Fibroblast of lung (primary cell): ENCODE measurements at regions not wholly inside any gene's neighbourhood (a gene's known extent, or its start where the extent isn't known, plus 50 kb on each side); places are given as distances from the start of the nearest gene placed in this dataset.

ENCODE experiments used
- DNase-seq, 2 donors: peaks; one replicate each; pipeline versions ENCODE4 v3.0.0 to v3.0.0-alpha.2; 2010; ENCODE audit warnings: low read depth in 2 of 2
- H2AFZ ChIP-seq: 2 replicates; pipeline ENCODE4 v1.5.1; 2012; ENCODE audit warnings: low read length, control low read depth, inconsistent platforms
- H3K27ac ChIP-seq: 2 replicates; pipeline ENCODE4 v1.5.1; 2011; ENCODE audit warnings: low read length, control low read depth; ENCODE audit not compliant: insufficient read depth
- H3K27me3 ChIP-seq: 2 replicates; pipeline ENCODE4 v1.5.1; 2011; ENCODE audit warnings: mild to moderate bottlenecking, low read length; ENCODE audit not compliant: control insufficient read depth, insufficient read depth
- H3K36me3 ChIP-seq: 2 replicates; pipeline ENCODE4 v1.5.1; 2011; ENCODE audit warnings: low read length; ENCODE audit not compliant: control insufficient read depth, insufficient read depth
- H3K4me1 ChIP-seq: 2 replicates; pipeline ENCODE4 v1.5.1; 2011; ENCODE audit warnings: low read length; ENCODE audit not compliant: control insufficient read depth, insufficient read depth; ENCODE audit errors: extremely low read depth
- H3K4me2 ChIP-seq: 2 replicates; pipeline ENCODE4 v1.5.1; 2011; ENCODE audit warnings: low read length, control low read depth; ENCODE audit not compliant: insufficient read depth; ENCODE audit errors: extremely low read depth
- H3K4me3 ChIP-seq, 4 experiments: fragments of 200-600 bp in 1 of 4; sonication (generic) in 1 of 4; replicated peaks in 1 of 4; 2 replicates each; pipeline ENCODE4 v1.5.1; 2011 to 2016; ENCODE audit warnings: low read length in 4 of 4, low read depth in 3 of 4, mild to moderate bottlenecking in 3 of 4, control low read depth in 2 of 4, inconsistent platforms in 1 of 4, mixed read lengths in 1 of 4; ENCODE audit not compliant: insufficient read depth in 1 of 4; ENCODE audit errors: control extremely low read depth in 1 of 4
- H3K79me2 ChIP-seq: 2 replicates; pipeline ENCODE4 v1.5.1; 2012; ENCODE audit warnings: mild to moderate bottlenecking, low read length, inconsistent platforms; ENCODE audit not compliant: control insufficient read depth, insufficient read depth
- H3K9ac ChIP-seq: 2 replicates; pipeline ENCODE4 v1.5.1; 2011; ENCODE audit warnings: mild to moderate bottlenecking, low read length, control low read depth; ENCODE audit not compliant: insufficient read depth
- H3K9me3 ChIP-seq: 2 replicates; pipeline ENCODE4 v1.5.1; 2012; ENCODE audit warnings: low read depth, low read length; ENCODE audit not compliant: control insufficient read depth, insufficient read depth
- H4K20me1 ChIP-seq: 2 replicates; pipeline ENCODE4 v1.5.1; 2011; ENCODE audit warnings: low read length; ENCODE audit not compliant: control insufficient read depth, insufficient read depth; ENCODE audit errors: extremely low read depth
- CTCF ChIP-seq, 2 donors: IDR thresholded peaks in 1 of 2; conservative IDR thresholded peaks in 1 of 2; 1 replicate in 1 of 2; 2 replicates in 1 of 2; pipeline ENCODE4 v1.5.1; 2011 to 2012; ENCODE audit warnings: low read length in 2 of 2, control low read depth in 1 of 2, inconsistent platforms in 1 of 2, low read depth in 1 of 2, mild to moderate bottlenecking in 1 of 2
- EZH2 ChIP-seq: IDR thresholded peaks from 2 replicates; pipeline ENCODE4 v1.5.1; 2012; ENCODE audit warnings: low read length, control low read depth, mild to moderate bottlenecking; ENCODE audit errors: missing control alignments

DNA sequence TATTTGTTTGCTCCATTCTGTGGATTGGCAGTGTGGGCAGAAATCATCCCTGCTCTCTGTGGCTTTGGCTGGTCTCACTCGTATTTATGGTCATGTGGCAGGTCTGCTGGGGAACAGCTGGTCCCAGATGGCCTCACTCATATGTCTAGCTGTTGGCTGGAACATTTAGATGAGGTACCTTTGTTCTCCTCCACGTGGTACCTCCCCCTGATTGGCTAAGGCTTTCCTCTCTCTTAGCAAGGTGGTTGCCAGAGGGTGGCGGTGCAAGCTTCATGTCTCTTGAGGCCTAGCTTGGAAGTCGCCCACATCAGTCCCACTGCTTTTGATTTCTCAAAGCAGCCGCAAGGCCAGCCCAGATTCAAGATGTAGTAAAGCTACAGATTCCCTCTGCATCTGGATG is 348.5 kb upstream of the BTBD3 start:
- Histone ChIP-seq H3K9me3 (no peaks in the 10 kb centered on the region), H4K20me1 (no peaks in the 10 kb centered on the region), H3K4me1 (no peaks in the 10 kb centered on the region), H3K79me2 (no peaks in the 10 kb centered on the region), H3K27me3 (no peaks in the 10 kb centered on the region), H3K4me3 (no peak overlapping the region), H3K36me3 (no peaks in the 10 kb centered on the region), H3K4me2 (no peak overlapping the region), H2AFZ (no peak overlapping the region), H3K27ac (no peak overlapping the region), H3K9ac (no peak overlapping the region)
- DNase-seq, result no peak
- no peak for TF ChIP-seq CTCF (conservative IDR thresholded peaks at IDR 0.05 in 1 of 2, IDR thresholded peaks at IDR 0.05 in 1 of 2; ENCODE audit: low read depth in 1 of 2, low read length in 2 of 2)
- TF ChIP-seq EZH2, result no peak

GRCh38 chr20:11573507-11573906 is 344.2 kb upstream of the BTBD3 start:
- H3K27ac ChIP-seq, result no peak overlapping the region
- H3K36me3 ChIP-seq, result no peaks in the 10 kb centered on the region
- TF ChIP-seq EZH2 (no peak), CTCF (conservative IDR thresholded peaks at IDR 0.05 in 1 of 2, IDR thresholded peaks at IDR 0.05 in 1 of 2; ENCODE audit: low read depth in 1 of 2, low read length in 2 of 2) (no peak)
- no peaks in the 10 kb centered on the region for H3K27me3 ChIP-seq
- no peaks in the 10 kb centered on the region for H3K9me3 ChIP-seq
- H3K79me2 ChIP-seq, result no peaks in the 10 kb centered on the region
- H3K4me3 ChIP-seq, result no peak overlapping the region
- H4K20me1 ChIP-seq, result no peaks in the 10 kb centered on the region
- H3K9ac ChIP-seq, result no peak overlapping the region
- H2AFZ ChIP-seq, result no peak overlapping the region
- no peak for DNase-seq
- no peaks in the 10 kb centered on the region for H3K4me1 ChIP-seq
- no peak overlapping the region for H3K4me2 ChIP-seq

GRCh38 chr20:11581271-11581670 is 336.4 kb upstream of the BTBD3 start:
- no peaks in the 10 kb centered on the region for H4K20me1 ChIP-seq
- no peak overlapping the region for H3K9ac ChIP-seq
- H3K27ac ChIP-seq, result no peak overlapping the region
- no peaks in the 10 kb centered on the region for H3K36me3 ChIP-seq
- no peak overlapping the region for H3K4me3 ChIP-seq
- TF ChIP-seq EZH2 (no peak), CTCF (conservative IDR thresholded peaks at IDR 0.05 in 1 of 2, IDR thresholded peaks at IDR 0.05 in 1 of 2; ENCODE audit: low read depth in 1 of 2, low read length in 2 of 2) (no peak)
- no peaks in the 10 kb centered on the region for H3K9me3 ChIP-seq
- no peaks in the 10 kb centered on the region for H3K4me1 ChIP-seq
- no peak overlapping the region for H3K4me2 ChIP-seq
- no peak for DNase-seq
- no peaks in the 10 kb centered on the region for H3K27me3 ChIP-seq
- no peaks in the 10 kb centered on the region for H3K79me2 ChIP-seq
- H2AFZ ChIP-seq, result no peak overlapping the region
